ENCODE measurements at regions not wholly inside any gene's neighbourhood (a gene's known extent, or its start where the extent isn't known, plus 50 kb on each side); places are given as distances from the start of the nearest gene placed in this dataset.
"Not testable (repeated sequence)": the region's sequence is repeated elsewhere in the genome, so short reads cannot be mapped to it uniquely, and the experiment has no call there.

DNA sequence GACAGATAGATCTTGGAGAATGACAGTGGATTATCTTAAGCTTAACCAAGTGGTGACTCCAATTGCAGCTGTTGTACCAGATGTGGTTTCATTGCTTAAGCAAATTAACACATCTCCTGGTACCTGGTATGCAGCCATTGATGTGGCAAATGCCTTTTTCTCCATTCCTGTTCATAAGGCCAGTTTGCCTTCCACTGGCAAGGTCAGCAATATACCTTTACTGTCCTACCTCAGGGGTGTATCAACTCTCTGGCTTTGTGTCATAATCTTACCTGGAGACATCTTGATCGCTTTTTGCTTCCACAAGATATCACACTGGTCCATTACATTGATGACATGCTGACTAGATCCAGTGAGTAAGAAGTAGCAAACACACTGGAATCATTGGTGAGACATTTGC is 86.3 kb upstream of the RANBP6 start:
- TF ChIP-seq, protein P1, sequence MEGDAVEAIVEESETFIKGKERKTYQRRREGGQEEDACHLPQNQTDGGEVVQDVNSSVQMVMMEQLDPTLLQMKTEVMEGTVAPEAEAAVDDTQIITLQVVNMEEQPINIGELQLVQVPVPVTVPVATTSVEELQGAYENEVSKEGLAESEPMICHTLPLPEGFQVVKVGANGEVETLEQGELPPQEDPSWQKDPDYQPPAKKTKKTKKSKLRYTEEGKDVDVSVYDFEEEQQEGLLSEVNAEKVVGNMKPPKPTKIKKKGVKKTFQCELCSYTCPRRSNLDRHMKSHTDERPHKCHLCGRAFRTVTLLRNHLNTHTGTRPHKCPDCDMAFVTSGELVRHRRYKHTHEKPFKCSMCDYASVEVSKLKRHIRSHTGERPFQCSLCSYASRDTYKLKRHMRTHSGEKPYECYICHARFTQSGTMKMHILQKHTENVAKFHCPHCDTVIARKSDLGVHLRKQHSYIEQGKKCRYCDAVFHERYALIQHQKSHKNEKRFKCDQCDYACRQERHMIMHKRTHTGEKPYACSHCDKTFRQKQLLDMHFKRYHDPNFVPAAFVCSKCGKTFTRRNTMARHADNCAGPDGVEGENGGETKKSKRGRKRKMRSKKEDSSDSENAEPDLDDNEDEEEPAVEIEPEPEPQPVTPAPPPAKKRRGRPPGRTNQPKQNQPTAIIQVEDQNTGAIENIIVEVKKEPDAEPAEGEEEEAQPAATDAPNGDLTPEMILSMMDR (IDR thresholded peaks at IDR 0.05) = not testable (repeated sequence)
- TF ChIP-seq EZH2phosphoT487 (IDR thresholded peaks at IDR 0.05) = not testable (repeated sequence)
